GM12878 (cell line): ENCODE measurements at regions not wholly inside any gene's neighbourhood (a gene's known extent, or its start where the extent isn't known, plus 50 kb on each side); places are given as distances from the start of the nearest gene placed in this dataset.

ENCODE experiments used
- ATAC-seq: fragments of 200-7000 bp; cut with Tn5 transposase; 3 replicates; pipeline ENCODE4 v1.9.1; 2020; ENCODE audit warnings: mild to moderate bottlenecking, moderate library complexity
- BruUV-seq: library from RNA; stranded (reverse); fragments of 400-500 nt; replicated peaks from 2 replicates; lab custom pipeline; 2021; lab: Mats Ljungman, UMichigan
- CTCF ChIA-PET: fragments of 300-600 bp; sonication (Branson Sonifier 250); formaldehyde crosslinking; extraction: SDS; loops from one replicate; lab custom pipeline; 2021; ENCODE audit warnings: inconsistent platforms; lab: Yijun Ruan, JAX
- POLR2A ChIA-PET: fragments of 350-600 bp; formaldehyde crosslinking; extraction: SDS; loops from one replicate; lab custom pipeline; 2021; ENCODE audit warnings: inconsistent platforms; lab: Charles Lee
- RAD21 ChIA-PET: fragments of 300-600 bp; sonication (Branson Sonifier 250); formaldehyde crosslinking; loops from one replicate; lab custom pipeline; 2023; ENCODE audit warnings: antibody characterized with exemption; ENCODE audit not compliant: unreplicated experiment; lab: Charles Lee
- SMC1A ChIA-PET: fragments of 300-600 bp; sonication (Branson Sonifier 250); formaldehyde crosslinking; loops from one replicate; lab custom pipeline; 2023; ENCODE audit not compliant: unreplicated experiment, uncharacterized antibody; lab: Charles Lee
- DNase-seq: peaks from one replicate; pipeline ENCODE4 v3.0.0-alpha.2; 2011; ENCODE audit warnings: low read depth, low spot score
- FAIRE-seq: peaks from 3 replicates; lab custom pipeline; 2011; peaks lifted over from hg19 to GRCh38; lab: Jason Lieb, UNC
- H2AFZ ChIP-seq: 2 replicates; pipeline ENCODE4 v1.6.0; 2011; ENCODE audit warnings: low read depth, low read length, control low read depth; ENCODE audit not compliant: control insufficient read depth
- H3K27ac ChIP-seq: 2 replicates; pipeline ENCODE4 v1.5.1; 2011; ENCODE audit warnings: control low read depth; ENCODE audit not compliant: control insufficient read depth, insufficient read depth
- H3K27me3 ChIP-seq, 2 experiments: replicated peaks in 1 of 2; 2 replicates each; pipeline versions ENCODE4 v1.6.0 to v1.6.1; 2011; ENCODE audit warnings: low read length in 1 of 2; ENCODE audit not compliant: control insufficient read depth in 2 of 2, insufficient read depth in 2 of 2
- H3K36me3 ChIP-seq, 2 experiments: 2 replicates each; pipeline ENCODE4 v1.5.1; 2011; ENCODE audit warnings: low read length in 1 of 2; ENCODE audit not compliant: control insufficient read depth in 2 of 2, insufficient read depth in 2 of 2
- H3K4me1 ChIP-seq: 2 replicates; pipeline ENCODE4 v1.6.1; 2011; ENCODE audit warnings: mild to moderate bottlenecking, low read length, moderate library complexity, mixed read lengths; ENCODE audit not compliant: control insufficient read depth, insufficient read depth
- H3K4me2 ChIP-seq: 2 replicates; pipeline ENCODE4 v1.6.0; 2011; ENCODE audit warnings: control low read depth; ENCODE audit not compliant: control insufficient read depth, insufficient read depth
- H3K4me3 ChIP-seq: fragments of 200-600 bp; sonication (generic); 2 replicates; pipeline ENCODE4 v1.5.1; 2016
- H3K79me2 ChIP-seq: 2 replicates; pipeline ENCODE4 v1.6.0; 2011; ENCODE audit warnings: low read length; ENCODE audit not compliant: control insufficient read depth, insufficient read depth
- H3K9ac ChIP-seq: 2 replicates; pipeline ENCODE4 v1.8.0; 2011; ENCODE audit warnings: low read length, control low read depth, mixed read lengths; ENCODE audit not compliant: control insufficient read depth, insufficient read depth
- H3K9me3 ChIP-seq: replicated peaks from 3 replicates; pipeline ENCODE4 v1.5.1; 2011; ENCODE audit warnings: mild to moderate bottlenecking, low read length; ENCODE audit not compliant: control insufficient read depth, insufficient read depth
- H4K20me1 ChIP-seq: 2 replicates; pipeline ENCODE4 v1.6.0; 2011; ENCODE audit not compliant: control insufficient read depth, insufficient read depth
- CEBPZ ChIP-seq: fragments of 150-350 bp; IDR thresholded peaks from 2 replicates; pipeline ENCODE4 v1.6.1; 2016; ENCODE audit warnings: low read depth, low read length
- E4F1 ChIP-seq: fragments of 450-650 bp; IDR thresholded peaks from 2 replicates; pipeline ENCODE4 v1.6.1; 2018; ENCODE audit warnings: borderline replicate concordance, mild to moderate bottlenecking; ENCODE audit not compliant: partially characterized antibody
- FOS ChIP-seq: IDR thresholded peaks from 3 replicates; pipeline ENCODE4 v1.6.1; 2011; ENCODE audit warnings: borderline replicate concordance; ENCODE audit not compliant: insufficient read length; ENCODE audit errors: extremely low read depth
- IRF4 ChIP-seq: IDR thresholded peaks from 2 replicates; pipeline ENCODE4 v1.6.1; 2011; ENCODE audit warnings: low read depth, low read length
- MEF2B ChIP-seq: fragments of 450-650 bp; IDR thresholded peaks from 2 replicates; pipeline ENCODE4 v1.6.1; 2018; ENCODE audit warnings: mild to moderate bottlenecking, moderate library complexity; ENCODE audit not compliant: partially characterized antibody, poor library complexity, severe bottlenecking
- NR2C2 ChIP-seq: IDR thresholded peaks from 2 replicates; pipeline ENCODE4 v1.6.1; 2011; ENCODE audit warnings: borderline replicate concordance, low read depth; ENCODE audit not compliant: control insufficient read depth, insufficient read length
- RAD51 ChIP-seq: fragments of 450-650 bp; IDR thresholded peaks from 2 replicates; pipeline ENCODE4 v1.6.1; 2016; ENCODE audit warnings: moderate library complexity, mild to moderate bottlenecking, inconsistent platforms
- RB1 ChIP-seq: fragments of 450-650 bp; formaldehyde crosslinking; IDR thresholded peaks from 2 replicates; pipeline ENCODE4 v1.6.1; 2017; ENCODE audit warnings: mild to moderate bottlenecking, borderline replicate concordance
- RUNX3 ChIP-seq: IDR thresholded peaks from 2 replicates; pipeline ENCODE4 v1.6.1; 2012; ENCODE audit warnings: low read length, inconsistent platforms
- SIX5 ChIP-seq: IDR thresholded peaks from 2 replicates; pipeline ENCODE4 v1.6.1; 2011; ENCODE audit warnings: mild to moderate bottlenecking, low read depth, low read length, moderate library complexity; ENCODE audit not compliant: severe bottlenecking
- SREBF2 ChIP-seq: IDR thresholded peaks from 2 replicates; pipeline ENCODE4 v1.6.1; 2012; ENCODE audit warnings: mild to moderate bottlenecking, low read length
- ZBTB33 ChIP-seq: fragments of 450-650 bp; IDR thresholded peaks from 2 replicates; pipeline ENCODE4 v1.6.1; 2017; ENCODE audit warnings: mild to moderate bottlenecking
- WGBS: methylation state at CpG from one replicate; pipeline ENCODE4 v1.1.6; 2016; ENCODE audit warnings: low lambda C conversion rate; ENCODE audit not compliant: insufficient replicate concordance, insufficient coverage; ENCODE audit errors: missing lambda C conversion rate; 5-methylcytosine and 5-hydroxymethylcytosine counted together
- in situ Hi-C: fragments of 300-500 bp; cut with MboI; formaldehyde crosslinking; loops from 9 replicates; pipeline ENCODE4 v1.14.3; 2018; ENCODE audit warnings: mixed read lengths
- intact Hi-C: fragments of 100-400 bp; cut with micrococcal nuclease; formaldehyde crosslinking; loops from one replicate; pipeline ENCODE4 v1.14.2; 2022; ENCODE audit not compliant: unreplicated experiment

GRCh38 chr4:54901202-54901601, 224.2 kb downstream of the KDR start (continued):
- no peak for TF ChIP-seq ZBTB33

- Histone ChIP-seq H4K20me1 (no peaks in the 10 kb centered on the region), H3K4me3 (no peak overlapping the region), H3K36me3 (no peaks in the 10 kb centered on the region), H3K4me1 (no peaks in the 10 kb centered on the region), H3K27me3 (no peaks in the 10 kb centered on the region), H3K9me3 (no peaks in the 10 kb centered on the region), H3K9ac (no peak overlapping the region), H3K4me2 (no peak overlapping the region), H3K27ac (no peak overlapping the region), H3K79me2 (no peaks in the 10 kb centered on the region), H2AFZ (no peak overlapping the region)
- ChIA-PET SMC1A (no interaction called here), POLR2A (no interaction called here), RAD21 (no interaction called here), CTCF (no interaction called here)
- in situ Hi-C loops (no loop called here), intact Hi-C loops (no loop called here)
- BruUV-seq, result no TSS peak
- ATAC-seq (no peak), FAIRE-seq (no peak), DNase-seq (no peak)
- 0% methylated on average over 2 of the region's 2 CpGs for WGBS
- no peak for TF ChIP-seq E4F1
- TF ChIP-seq MEF2B, result no peak
- no peak for TF ChIP-seq FOS
- no peak for TF ChIP-seq SIX5
- TF ChIP-seq IRF4, result no peak
- no peak for TF ChIP-seq RB1
- no peak for TF ChIP-seq CEBPZ
- TF ChIP-seq SREBF2, result no peak
- TF ChIP-seq NR2C2, result no peak
- TF ChIP-seq RUNX3, result no peak
- TF ChIP-seq RAD51, result no peak
These were observed 226.6 kb downstream of the KDR start for GRCh38 chr4:54898656-54899340.
